ENCODE measurements at regions not wholly inside any gene's neighbourhood (a gene's known extent, or its start where the extent isn't known, plus 50 kb on each side); places are given as distances from the start of the nearest gene placed in this dataset.

DNA sequence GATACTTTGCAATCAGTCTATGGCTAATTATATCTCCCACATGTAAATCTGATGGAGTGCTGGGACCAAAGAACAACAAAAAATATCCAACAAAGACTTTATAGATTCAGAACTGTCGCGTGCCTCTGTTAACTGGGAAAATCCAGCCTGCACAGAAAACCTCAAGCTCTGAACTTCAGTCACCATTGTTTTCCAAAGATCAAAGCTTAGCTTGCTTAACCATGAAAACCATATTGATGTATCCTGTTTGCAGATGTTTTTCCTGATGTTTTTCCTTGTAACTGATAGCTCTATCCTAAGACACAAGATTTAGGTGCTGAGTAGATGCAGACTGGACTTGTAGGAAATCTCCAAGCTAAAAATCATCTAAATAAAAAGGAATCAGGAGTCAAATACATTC is 163.7 kb downstream of the GXYLT1 start:
- TF ChIP-seq MAX (IDR thresholded peaks at IDR 0.05; ENCODE audit: low read depth, low read length) (no peak), POLR2A (IDR thresholded peaks at IDR 0.05; ENCODE audit: extremely low read depth, insufficient read length) (no peak), CTCF (IDR thresholded peaks at IDR 0.05; ENCODE audit: low read depth, low read length) (no peak), MYC (IDR thresholded peaks at IDR 0.05; ENCODE audit: low read depth, low read length) (no peak)
- no peak for DNase-seq (ENCODE audit: low read depth)
- H3K4me3 ChIP-seq (ENCODE audit: low read depth, low read length): no peak overlapping the region

- TF ChIP-seq MYC (IDR thresholded peaks at IDR 0.05; ENCODE audit: low read depth, low read length) (no peak), MAX (IDR thresholded peaks at IDR 0.05; ENCODE audit: low read depth, low read length) (no peak), POLR2A (IDR thresholded peaks at IDR 0.05; ENCODE audit: extremely low read depth, insufficient read length) (no peak), CTCF (IDR thresholded peaks at IDR 0.05; ENCODE audit: low read depth, low read length) (no peak)
- DNase-seq (ENCODE audit: low read depth): no peak
- H3K4me3 ChIP-seq (ENCODE audit: low read depth, low read length): no peak overlapping the region
Observed at GRCh38 chr12:41980390-41980789, 164.3 kb downstream of the GXYLT1 start.

GRCh38 chr12:41979574-41979973 is 165.1 kb downstream of the GXYLT1 start:
- TF ChIP-seq MAX (IDR thresholded peaks at IDR 0.05; ENCODE audit: low read depth, low read length): no peak
- TF ChIP-seq POLR2A (IDR thresholded peaks at IDR 0.05; ENCODE audit: extremely low read depth, insufficient read length): no peak
- no peak for TF ChIP-seq MYC (IDR thresholded peaks at IDR 0.05; ENCODE audit: low read depth, low read length)
- TF ChIP-seq CTCF (IDR thresholded peaks at IDR 0.05; ENCODE audit: low read depth, low read length): no peak
- H3K4me3 ChIP-seq (ENCODE audit: low read depth, low read length): no peak overlapping the region
- DNase-seq (ENCODE audit: low read depth): no peak

GRCh38 chr12:41972598-41972997 is 172.1 kb downstream of the GXYLT1 start:
- no peak for TF ChIP-seq CTCF (IDR thresholded peaks at IDR 0.05; ENCODE audit: low read depth, low read length)
- no peak for TF ChIP-seq MAX (IDR thresholded peaks at IDR 0.05; ENCODE audit: low read depth, low read length)
- no peak for TF ChIP-seq MYC (IDR thresholded peaks at IDR 0.05; ENCODE audit: low read depth, low read length)
- TF ChIP-seq POLR2A (IDR thresholded peaks at IDR 0.05; ENCODE audit: extremely low read depth, insufficient read length): no peak
- no peak overlapping the region for H3K4me3 ChIP-seq (ENCODE audit: low read depth, low read length)
- DNase-seq (ENCODE audit: low read depth): no peak

- no peak for TF ChIP-seq MYC (IDR thresholded peaks at IDR 0.05; ENCODE audit: low read depth, low read length)
- TF ChIP-seq CTCF (IDR thresholded peaks at IDR 0.05; ENCODE audit: low read depth, low read length): no peak
- TF ChIP-seq POLR2A (IDR thresholded peaks at IDR 0.05; ENCODE audit: extremely low read depth, insufficient read length): no peak
- TF ChIP-seq MAX (IDR thresholded peaks at IDR 0.05; ENCODE audit: low read depth, low read length): no peak
- DNase-seq (ENCODE audit: low read depth): no peak
- no peak overlapping the region for H3K4me3 ChIP-seq (ENCODE audit: low read depth, low read length)
Observed at GRCh38 chr12:41972196-41972595, 172.5 kb downstream of the GXYLT1 start.

DNA sequence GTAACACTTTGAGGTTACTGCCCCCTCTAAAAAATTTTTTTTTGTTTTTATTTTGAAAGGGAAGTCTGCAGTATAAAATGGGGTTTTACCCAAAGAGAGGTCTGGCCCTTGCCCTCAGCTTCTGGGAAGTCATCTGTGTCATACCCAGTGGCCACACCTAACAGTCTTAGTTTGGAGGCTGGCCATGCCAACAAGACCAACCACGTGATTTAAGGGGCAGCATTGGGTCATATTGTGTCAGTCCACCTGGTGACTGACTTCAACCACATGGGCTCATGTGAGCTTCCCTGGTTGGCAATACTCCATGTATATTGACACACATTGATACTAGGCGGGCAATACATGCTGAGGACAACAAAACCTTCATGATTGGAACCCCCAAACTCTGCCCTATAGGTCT is 173.9 kb downstream of the GXYLT1 start:
- H3K4me3 ChIP-seq (ENCODE audit: low read depth, low read length): no peak overlapping the region
- TF ChIP-seq MAX (IDR thresholded peaks at IDR 0.05; ENCODE audit: low read depth, low read length) (0 out of 2 replicates have a peak, but pooled peaks have one; percentile 7), POLR2A (IDR thresholded peaks at IDR 0.05; ENCODE audit: extremely low read depth, insufficient read length) (no peak)
- no peak for DNase-seq (ENCODE audit: low read depth)

All from NB4 (cell line).